ENCODE measurements at regions not wholly inside any gene's neighbourhood (a gene's known extent, or its start where the extent isn't known, plus 50 kb on each side); places are given as distances from the start of the nearest gene placed in this dataset.
"Not testable (repeated sequence)": the region's sequence is repeated elsewhere in the genome, so short reads cannot be mapped to it uniquely, and the experiment has no call there.

DNA sequence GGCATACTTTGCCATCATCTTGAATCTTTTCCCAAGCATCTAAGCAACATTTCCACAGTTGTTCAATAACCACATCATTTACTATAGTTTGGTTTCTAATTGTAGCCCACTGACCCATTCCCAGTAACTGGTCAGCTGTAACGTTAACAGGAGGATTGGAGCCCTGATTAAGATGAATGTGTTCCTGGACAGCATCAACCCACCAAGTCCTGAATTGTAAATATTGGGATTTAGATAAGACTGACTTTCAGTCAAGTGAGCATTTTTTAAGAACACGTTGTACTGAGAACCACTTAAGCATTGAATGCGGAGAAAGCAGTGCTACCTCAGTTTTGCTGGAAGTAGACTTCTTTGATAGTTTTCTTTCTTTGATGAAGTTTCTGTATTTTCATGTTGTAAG lies 53.3 kb upstream of the ARL4D start:
- DNase-seq, result not testable (repeated sequence)

DNA sequence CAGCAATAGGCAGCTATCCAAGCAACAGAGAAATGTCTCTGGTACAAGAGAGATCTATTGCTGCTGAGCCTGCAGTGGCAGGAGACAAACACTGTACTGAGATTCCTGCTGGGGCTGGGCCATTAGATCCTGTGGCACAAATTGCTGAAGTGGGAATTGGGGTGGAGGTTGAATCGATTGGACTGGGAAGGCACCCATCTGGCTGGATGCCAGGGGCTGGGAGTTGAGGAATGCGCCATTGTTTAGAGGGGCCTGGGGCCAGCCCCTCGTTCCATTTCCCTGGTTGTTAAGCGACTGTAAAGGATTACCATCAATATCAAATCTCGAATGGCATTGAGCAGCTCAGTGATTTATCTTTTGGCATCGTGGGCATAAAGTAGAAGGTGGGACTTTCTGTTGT lies 54.1 kb upstream of the ARL4D start:
- DNase-seq, result no peak

DNA sequence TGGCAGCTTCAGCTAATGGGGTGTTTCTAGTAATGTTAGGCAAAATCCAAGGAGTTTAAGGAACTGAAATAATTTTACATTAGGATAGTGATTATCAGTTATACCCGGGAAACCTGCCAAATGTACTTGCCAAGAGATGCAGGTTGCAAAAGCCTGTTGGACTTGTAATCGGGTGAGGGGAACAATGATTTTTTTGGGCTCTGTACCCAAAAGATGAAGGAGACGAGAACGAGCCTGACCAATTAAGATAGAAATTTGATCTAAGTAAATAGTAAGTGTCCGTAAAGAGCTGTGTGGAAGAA lies 56.3 kb upstream of the ARL4D start:
- DNase-seq, result no peak

DNA sequence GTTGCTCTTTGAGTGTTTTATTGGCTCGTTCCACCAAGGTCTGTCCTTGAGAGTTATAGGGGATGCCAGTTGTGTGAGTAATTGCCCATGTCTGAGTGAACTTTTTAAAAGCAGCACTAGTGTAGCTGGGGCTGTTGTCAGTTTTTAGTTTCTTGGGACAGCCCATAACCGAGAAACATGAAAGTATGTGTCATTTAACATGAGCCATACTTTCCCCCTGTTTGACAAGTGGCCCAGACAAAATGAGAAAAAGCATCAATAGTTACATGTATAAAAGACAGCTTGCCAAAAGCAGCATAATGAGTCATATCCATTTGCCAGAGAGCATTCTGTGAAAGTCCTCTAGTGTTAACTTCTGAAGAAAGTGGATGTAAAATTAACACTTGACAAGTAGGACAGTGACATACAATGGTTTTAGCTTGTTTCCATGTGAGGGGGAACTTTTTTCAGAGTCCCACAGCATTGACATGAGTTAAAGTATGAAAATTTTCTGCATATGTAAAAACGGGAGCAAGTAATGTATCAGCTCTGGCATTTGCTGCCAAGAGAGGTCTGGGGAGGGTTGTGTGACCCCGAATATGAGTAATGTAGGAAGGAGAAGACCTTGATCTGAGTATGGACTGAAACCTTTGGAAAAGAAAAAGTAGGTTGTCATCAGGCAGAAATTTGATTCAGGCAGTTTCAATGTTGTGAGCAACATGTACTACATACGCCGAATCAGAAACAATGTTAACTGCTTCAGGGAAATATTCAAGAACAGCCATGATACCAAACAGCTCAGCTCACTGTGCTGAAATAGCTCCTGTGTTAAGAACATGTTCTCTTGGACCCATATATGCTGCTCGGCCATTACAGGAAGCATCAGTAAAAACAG lies 56.8 kb upstream of the ARL4D start:
- DNase-seq, result no peak

DNA sequence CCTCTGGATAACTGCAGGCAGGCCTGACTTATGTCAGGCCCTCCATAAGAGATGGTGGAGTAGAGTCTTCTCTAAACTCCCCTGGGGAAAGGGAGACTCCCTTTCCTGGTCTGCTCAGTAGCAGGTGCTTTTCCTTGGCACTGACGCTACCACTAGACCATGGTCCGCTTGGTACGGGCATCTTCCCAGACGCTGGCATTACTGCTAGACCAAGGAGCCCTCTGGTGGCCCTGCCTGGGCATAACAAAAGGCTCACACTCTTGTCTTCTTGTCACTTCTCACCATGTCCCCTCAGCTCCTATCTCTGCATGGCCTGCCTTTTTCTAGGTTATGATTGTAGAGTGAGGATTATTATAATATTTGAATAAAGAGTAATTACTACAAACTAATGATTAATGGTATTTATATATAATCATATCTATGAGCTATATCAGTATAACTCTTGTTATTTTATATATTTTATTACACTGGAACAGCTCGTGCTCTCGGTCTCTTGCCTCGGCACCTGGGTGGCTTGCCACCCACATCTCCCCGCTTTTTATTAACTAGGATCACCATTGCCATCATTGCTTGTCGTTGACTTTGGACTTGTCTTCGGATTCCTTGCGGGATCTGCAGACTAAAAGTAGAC lies 59.8 kb upstream of the ARL4D start:
- peak in 1 of 2 experiments; percentile 58 for DNase-seq

DNA sequence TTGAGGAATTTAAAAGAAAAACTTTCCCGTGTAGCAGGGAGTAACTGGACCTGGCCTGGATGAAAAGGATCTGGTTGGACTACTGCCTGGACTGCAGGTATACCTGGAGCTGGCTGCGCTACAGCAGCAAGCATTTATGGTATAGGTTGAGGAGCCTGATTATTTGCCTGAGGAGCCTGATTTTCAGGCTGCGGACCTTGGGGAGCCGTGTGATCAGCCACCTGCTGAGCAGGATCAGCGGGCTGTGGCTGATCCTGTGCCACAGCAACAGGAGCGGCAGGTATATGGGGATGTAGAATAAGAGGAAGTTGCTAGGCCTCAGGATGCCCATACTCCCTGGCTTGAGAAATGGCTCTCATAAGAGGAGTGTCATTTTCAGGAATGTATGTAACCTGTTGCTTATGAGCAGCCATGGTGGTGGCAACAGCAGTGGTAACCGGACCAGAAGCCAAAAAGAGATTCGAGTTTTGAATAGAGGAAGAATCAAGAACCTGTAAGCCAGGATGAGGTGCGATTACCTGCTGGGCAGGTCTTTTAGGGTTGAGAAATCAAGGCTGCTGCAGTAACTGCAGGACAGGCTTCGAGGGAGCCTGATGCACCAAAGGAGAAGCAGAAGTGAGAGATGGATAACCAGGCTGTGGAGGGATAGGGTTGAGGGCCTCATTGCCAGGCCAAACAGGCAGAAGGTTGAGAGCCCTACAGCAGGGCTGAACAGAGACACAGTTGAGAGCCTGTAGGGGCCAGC lies 60.9 kb upstream of the ARL4D start:
- no peak for DNase-seq

DNA sequence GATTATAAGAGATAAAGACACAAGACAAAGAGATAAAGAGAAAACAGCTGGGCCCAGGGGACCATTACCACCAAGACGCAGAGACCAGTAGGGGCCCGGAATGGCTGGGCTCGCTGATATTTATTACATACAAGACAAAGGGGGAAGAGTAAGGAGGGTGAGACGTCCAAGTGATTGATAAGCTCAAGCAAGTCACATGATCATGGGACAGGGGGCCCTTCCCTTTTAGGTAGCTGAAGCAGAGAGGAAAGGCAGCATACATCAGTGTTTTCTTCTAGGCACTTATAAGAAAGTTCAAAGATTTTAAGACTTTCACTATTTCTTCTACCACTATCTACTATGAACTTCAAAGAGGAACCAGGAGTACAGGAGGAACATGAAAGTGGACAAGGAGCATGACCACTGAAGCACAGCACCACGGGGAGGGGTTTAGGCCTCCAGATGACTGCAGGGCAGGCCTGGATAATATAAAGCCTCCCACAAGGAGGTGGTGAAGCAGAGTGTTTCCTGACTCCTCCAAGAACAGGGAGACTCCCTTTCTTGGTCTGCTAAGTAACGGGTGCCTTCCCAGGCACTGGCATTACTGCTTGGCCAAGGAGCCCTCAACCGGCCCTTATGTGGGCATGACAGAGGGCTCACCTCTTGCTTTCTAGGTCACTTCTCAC lies 63.9 kb upstream of the ARL4D start:
- DNase-seq, result no peak

DNA sequence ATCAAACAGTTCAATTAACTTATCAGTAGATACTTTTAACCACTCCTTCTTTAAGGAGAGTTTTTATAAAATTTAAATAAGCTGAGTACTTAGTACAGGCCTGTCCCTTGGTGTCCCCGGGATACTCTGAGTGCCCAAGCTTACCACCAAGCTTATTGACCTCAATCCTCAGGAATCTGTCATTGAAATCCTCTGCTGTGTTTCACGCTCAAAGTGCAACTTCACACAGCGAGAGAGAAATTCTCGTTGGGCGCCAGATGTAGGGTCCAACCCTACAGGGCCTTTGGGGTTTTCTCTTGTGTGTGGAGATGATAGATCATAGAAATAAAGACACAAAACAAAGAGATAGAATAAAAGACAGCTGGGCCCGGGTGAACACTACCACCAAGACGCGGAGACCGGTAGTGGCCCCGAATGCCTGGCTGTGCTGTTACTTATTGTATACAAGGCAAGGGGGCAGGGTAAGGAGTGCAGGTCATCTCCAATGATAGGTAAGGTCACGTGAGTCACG lies 65.3 kb upstream of the ARL4D start:
- DNase-seq, result no peak

DNA sequence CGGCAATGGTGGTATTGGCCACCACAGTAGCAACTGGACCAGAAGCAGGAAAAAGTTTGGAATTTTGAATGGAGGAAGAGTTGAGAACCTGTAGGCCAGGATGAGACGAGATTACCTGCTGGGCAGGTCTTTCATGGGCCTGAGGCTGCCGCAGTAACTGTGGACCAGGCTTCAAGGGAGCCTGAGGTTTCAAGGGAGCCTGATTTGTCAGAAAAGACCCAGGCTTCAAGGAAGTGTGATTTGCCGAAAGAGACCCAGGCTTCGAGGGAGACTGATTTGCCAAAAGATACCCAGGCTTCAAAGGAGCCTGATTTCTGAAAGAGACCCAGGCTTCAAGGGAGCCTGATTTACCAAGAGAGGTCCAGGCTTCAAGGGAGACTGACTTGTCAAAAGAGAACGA lies 66.6 kb upstream of the ARL4D start:
- DNase-seq, result no peak

DNA sequence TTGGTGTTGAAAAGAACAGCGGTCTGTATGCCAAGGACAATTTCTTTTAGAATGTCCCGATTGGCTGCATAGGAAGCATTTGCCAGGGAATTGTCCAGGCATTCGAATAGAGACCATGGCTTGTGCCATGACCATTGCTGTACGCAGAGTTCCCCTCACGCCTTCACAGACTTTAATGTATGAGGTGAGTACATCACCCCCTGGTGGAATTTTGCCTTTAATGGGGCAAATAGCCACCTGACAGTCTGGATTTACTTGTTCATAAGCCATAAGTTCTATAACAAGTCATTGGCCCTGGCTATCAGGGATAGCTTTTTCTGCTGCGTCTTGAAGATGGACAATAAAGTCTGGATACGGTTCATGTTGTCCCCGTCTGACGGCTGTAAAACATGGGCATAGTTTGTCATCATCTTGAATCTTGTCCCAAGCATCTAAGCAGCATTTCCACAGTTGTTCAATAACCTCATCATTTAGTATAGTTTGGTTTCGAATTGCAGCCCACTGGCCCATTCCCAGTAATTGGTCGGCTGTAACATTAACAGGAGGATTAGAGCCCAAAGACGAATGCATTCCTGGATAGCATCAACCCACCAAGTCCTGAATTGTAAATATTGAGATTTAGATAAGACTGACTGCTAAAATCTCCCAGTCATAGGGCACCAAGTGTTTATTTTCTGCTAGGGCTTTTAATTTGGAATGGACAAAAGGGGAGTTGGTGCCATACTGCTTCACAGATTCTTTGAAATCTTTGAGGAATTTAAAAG lies 67.7 kb upstream of the ARL4D start:
- DNase-seq, result no peak

DNA sequence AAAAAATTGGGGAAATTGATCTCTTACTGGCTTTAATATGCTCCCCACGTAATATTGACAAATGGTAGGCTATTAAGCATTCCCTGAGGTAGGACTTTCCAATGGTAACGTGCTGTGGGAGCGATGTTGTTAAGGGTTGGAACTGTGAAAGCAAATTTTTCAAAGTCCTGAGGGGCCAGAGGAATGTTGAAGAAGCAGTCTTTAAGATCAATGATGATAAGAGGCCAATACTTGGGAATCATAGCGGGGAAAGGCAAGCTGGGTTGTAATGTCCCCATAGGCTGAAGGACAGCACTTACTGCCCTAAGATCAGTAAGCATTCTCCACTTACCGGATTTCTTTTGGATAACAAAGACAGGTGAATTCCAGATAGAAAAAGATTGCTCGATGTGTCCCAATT lies 69.6 kb upstream of the ARL4D start:
- no peak for DNase-seq

DNA sequence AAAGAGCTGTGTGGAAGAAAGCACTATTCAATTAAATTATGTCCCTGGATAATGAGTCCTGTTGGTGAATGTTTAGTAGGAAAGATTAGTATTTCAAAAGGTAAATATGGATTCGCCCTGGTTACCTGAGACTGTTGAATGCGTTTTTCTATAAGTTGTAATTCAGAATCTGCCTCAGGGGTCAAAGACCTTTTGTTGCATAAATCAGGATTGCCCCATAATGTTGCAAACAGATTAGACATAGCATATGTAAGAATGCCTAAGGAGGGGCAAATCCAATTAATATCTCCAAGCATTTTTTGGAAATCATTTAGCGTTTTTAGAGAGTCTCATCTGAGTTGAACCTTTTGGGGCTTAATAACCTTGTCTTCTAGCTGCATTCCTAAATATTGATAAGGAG lies 70.1 kb upstream of the ARL4D start:
- DNase-seq, result no peak

DNA sequence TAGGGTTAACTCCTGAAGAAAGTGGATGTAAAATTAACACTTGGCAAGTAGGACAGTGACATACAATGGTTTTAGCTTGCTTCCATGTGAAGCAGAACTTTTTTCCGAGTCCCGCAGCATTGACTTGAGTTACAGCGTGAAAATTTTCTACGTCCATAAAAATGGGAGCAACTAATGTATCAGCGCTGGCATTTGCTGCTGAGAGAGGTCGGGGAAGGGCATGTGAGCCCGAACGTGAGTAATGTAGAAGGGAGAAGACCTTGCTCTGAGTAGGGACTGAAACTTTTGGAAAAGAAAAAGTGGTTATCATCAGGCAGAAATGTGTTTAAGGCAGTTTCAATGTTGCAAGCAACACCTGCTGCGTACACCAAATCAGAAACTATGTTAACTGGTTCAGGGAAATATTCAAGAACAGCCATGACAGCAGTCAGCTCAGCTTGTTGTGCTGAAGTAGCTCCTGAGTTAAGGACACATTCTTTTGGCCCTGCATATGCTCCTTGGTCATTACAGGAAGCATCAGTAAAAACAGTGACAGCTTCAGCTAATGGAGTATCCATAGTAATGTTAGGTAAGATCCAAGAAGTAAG lies 70.9 kb upstream of the ARL4D start:
- DNase-seq, result no peak

DNA sequence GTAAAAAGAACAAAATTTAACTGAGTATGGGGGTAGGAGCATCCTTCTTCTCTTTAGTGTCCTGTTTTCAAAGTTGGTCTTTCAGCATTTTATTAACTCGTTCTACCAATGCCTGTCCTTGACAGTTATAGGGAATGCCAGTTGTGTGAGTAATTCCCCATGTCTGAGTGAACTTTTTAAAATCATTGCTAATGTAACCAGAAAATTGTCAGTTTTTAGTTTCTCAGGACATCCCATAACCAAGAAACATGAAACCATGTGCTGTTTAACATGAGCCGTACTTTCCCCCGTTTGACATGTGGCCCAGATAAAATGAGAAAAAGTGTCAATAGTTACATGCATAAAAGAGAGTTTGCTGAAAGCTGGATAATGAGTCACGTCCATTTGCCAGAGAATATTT lies 71.4 kb upstream of the ARL4D start:
- no peak for DNase-seq

DNA sequence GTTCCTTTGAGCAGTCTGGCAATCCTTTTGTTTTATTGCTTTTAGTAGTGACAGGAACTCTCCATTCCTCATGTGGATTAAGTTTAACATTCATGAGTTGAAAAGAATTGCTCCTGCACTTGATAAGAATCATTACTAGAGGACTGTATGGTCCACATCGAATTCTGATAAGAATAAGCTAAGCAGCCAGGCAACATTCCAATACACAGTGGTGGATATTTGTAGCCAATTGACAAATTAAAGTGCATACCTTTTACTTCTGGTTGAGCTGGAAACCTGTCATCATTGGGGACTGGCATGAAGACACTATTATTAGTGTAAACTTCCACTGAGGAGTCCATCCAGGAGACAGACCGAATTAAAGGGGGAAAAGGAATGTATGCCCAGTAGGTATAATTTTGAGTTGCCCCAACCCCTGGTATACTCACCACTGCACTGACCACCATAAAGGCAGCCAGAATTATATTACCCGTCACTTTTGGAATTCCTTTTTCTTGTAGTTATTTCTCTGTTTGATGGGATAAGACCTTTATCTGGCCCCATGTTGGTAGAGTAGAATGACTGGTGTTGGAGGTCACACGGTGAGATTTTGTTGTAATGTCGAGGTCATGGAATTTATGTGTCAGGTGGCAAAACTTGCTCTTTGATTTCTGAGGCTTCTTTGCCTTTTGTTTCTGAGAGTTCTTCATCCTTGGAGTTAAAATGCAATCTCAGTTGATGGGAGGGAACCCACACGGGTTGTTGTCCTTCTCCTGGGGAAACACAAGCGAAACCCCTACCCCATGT lies 72.1 kb upstream of the ARL4D start:
- DNase-seq, result no peak

DNA sequence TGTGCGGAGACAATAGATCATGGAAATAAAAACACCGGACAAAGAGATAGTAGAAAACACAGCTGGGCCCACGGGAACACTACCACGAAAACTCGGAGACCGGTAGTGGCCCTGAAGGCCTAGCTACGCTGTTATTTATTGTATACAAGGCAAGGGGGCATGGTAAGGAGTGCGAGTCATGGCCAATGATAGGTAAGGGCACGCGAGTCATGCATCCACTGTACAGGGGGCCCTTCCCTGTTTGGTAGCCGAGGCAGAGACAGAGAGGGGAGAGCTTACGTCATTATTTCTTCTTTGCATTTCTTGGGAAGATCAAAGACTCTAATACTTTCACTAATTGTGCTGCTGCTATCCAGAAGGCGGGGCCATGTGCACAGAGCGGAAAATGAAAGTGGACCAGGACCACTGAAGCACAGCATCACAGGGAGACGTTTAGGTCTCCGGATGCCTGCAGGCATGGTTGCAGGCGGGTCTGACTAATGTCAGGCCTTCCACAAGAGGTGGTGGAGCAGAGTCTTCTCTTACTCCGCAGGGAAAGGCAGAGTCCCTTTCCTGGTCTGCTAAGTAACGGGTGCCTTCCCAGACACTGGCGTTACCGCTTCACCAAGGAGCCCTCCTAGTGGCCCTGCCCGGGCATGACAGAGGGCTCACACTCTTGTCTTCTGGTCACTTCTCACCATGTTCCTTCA lies 74.4 kb upstream of the ARL4D start:
- DNase-seq, result no peak

DNA sequence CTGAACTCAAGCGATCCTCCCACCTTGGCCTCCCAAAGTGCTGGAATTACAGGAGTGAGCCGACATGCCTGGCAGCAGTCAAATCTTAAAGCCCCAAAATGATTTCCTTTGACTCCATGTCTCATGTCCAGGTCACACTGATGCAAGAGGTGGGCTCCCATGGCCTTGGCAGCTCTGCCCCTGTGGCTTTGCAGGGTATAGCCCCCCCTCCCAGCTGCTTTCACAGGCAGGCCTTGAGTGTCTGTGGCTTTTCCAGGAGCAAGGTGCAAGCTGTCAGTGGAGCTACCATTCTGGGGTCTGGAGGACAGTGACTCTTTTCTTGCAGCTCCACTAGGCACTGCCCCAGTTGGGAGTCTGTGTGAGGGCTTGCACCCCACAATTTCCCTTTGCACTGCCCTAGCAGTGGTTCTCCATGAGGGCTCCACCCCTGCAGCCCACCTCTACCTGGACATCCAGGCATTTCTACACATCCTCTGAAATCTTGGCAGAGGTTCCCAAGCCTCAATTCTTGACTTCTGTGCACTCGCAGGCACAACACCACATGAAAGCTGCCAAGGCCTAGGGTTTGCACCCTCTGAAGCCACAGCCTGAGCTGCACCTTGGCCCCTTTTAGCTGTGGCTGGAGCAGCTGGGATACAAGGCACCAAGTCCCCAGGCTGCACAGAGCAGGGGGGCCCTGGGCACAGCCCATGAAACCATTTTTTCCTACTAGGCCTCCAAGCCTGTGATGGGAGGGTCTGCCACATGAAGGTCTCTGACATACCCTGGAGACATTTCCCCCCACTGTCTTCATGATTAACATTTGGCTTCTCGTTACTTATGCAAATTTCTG lies 79.3 kb upstream of the ARL4D start:
- DNase-seq, result no peak

DNA sequence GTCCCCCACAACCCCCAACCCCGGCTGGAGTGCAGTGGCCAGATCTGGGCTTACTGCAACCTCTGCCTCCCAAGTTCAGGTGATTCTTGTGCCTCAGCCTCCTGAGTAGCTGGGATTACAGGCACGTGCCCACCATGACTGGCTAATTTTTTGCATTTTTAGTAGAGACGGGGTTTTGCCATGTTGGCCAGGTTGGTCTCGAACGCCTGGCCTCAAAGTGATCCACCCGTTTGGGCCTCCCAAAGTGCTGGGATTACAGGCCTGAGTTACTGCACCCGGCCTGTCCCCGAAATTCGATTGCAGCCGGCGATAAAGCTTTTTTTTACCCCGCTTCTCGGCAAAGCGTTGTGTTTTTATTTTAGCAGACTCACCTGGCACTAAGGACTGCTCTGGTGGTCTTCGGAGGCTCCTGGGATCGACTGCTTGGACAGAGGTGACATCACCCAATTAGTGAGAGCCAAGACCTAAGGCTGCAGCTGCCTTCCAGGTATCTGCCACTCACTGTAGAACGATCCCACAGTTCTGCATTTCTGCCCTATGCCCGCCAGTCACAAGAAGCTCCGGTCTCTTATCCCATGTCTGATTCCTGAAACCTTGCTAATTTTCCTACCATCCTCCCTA lies 82.2 kb upstream of the ARL4D start:
- DNase-seq, result no peak

DNA sequence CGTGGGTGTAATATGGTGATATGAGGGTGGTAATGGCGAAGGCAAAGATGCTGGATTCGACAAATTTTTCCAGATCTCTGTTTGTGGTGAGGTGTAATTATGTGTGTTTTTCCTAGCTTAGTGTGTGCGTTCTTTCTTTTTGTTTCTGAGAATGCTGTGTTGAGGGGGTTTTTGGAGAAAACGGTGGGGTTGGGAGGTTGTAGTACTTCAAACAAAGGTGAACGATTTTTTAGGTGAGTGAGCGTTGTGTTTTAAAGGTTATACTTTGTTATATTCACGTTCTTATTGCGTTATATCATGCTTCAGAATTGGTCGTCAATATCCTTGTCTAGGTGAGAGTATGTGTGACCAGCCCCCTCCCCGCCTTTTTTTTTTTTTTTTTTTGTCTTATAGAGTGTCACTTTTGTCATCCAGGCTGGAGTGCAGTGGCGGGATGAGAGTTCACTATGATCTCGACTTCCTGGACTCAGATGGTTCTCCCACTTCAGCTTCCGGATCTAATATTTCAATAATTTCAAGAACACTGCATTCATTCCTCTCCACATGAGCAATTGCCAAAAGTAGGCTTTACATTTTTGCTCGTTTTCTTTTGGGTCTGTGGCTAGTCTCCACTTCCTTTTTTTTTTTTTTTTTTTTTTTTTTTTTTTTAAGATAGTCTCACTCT lies 82.2 kb upstream of the RNU2-1 start:
- no peak for DNase-seq
